ENCODE measurements at regions not wholly inside any gene's neighbourhood (a gene's known extent, or its start where the extent isn't known, plus 50 kb on each side); places are given as distances from the start of the nearest gene placed in this dataset.

- Histone ChIP-seq H3K9me3 (no peaks in the 10 kb centered on the region), H3K4me3 (no peak overlapping the region), H3K4me1 (no peaks in the 10 kb centered on the region), H3K27ac (no peak overlapping the region), H3K36me3 (ENCODE audit: low read depth, missing control alignments) (no peaks in the 10 kb centered on the region), H3K27me3 (no peaks in the 10 kb centered on the region)
- no peak for TF ChIP-seq POLR2A (IDR thresholded peaks at IDR 0.05)
- no peak for TF ChIP-seq CTCF (IDR thresholded peaks at IDR 0.05)
- 86 to 90% methylated on average over 11 of the region's 11 CpGs for WGBS, 2 donors
- DNase-seq: no peak
- intact Hi-C loops (cut with DNase I; ENCODE audit: low total_unique reads): no loop called here
These were observed 156.2 kb upstream of the CELF4 start for GRCh38 chr18:37721544-37722522.

- no peaks in the 10 kb centered on the region for H3K4me1 ChIP-seq
- DNase-seq: no peak
- H3K36me3 ChIP-seq (ENCODE audit: low read depth, missing control alignments): no peaks in the 10 kb centered on the region
- 85 to 88% methylated on average over 4 of the region's 4 CpGs for WGBS, 2 donors
- no peak for TF ChIP-seq POLR2A (IDR thresholded peaks at IDR 0.05)
- no peak for TF ChIP-seq CTCF (IDR thresholded peaks at IDR 0.05)
- intact Hi-C loops (cut with DNase I; ENCODE audit: low total_unique reads): no loop called here
- H3K27ac ChIP-seq: no peak overlapping the region
- no peak overlapping the region for H3K4me3 ChIP-seq
- H3K9me3 ChIP-seq: no peaks in the 10 kb centered on the region
- no peaks in the 10 kb centered on the region for H3K27me3 ChIP-seq
These were observed 155.1 kb upstream of the CELF4 start for GRCh38 chr18:37720663-37721062.

- 85 to 90% methylated on average over 2 of the region's 2 CpGs for WGBS, 2 donors
- no peak overlapping the region for H3K4me3 ChIP-seq
- H3K36me3 ChIP-seq (ENCODE audit: low read depth, missing control alignments): no peaks in the 10 kb centered on the region
- intact Hi-C loops (cut with DNase I; ENCODE audit: low total_unique reads): no loop called here
- no peaks in the 10 kb centered on the region for H3K27me3 ChIP-seq
- TF ChIP-seq POLR2A (IDR thresholded peaks at IDR 0.05) (no peak), CTCF (IDR thresholded peaks at IDR 0.05) (no peak)
- H3K9me3 ChIP-seq: no peaks in the 10 kb centered on the region
- H3K4me1 ChIP-seq: no peaks in the 10 kb centered on the region
- no peak overlapping the region for H3K27ac ChIP-seq
- DNase-seq: no peak
These were observed 152.1 kb upstream of the CELF4 start for GRCh38 chr18:37717656-37718055.

- WGBS, 2 donors: 70 to 73% methylated on average over 2 of the region's 2 CpGs
- intact Hi-C loops (cut with DNase I; ENCODE audit: low total_unique reads): no loop called here
- Histone ChIP-seq H3K36me3 (ENCODE audit: low read depth, missing control alignments) (no peaks in the 10 kb centered on the region), H3K4me3 (no peak overlapping the region), H3K27ac (no peak overlapping the region), H3K27me3 (no peaks in the 10 kb centered on the region), H3K4me1 (no peaks in the 10 kb centered on the region), H3K9me3 (no peaks in the 10 kb centered on the region)
- TF ChIP-seq CTCF (IDR thresholded peaks at IDR 0.05) (no peak), POLR2A (IDR thresholded peaks at IDR 0.05) (no peak)
- no peak for DNase-seq
These were observed 151.5 kb upstream of the CELF4 start for GRCh38 chr18:37717098-37717497.

Data from testis (tissue), 2 donors.